K562 (cell line): ENCODE measurements at regions not wholly inside any gene's neighbourhood (a gene's known extent, or its start where the extent isn't known, plus 50 kb on each side); places are given as distances from the start of the nearest gene placed in this dataset.

Experiments
- ATAC-seq: fragments of 200-7000 bp; cut with Tn5 transposase; 3 replicates; pipeline ENCODE4 v1.9.1; 2020; ENCODE audit warnings: moderate library complexity
- BruUV-seq: library from RNA; stranded (reverse); fragments of 400-500 nt; replicated peaks from 2 replicates; lab custom pipeline; 2021; lab: Mats Ljungman, UMichigan
- CTCF ChIA-PET: fragments of 300-600 bp; formaldehyde crosslinking; extraction: SDS; loops from one replicate; lab custom pipeline; 2021; ENCODE audit warnings: low intra/inter-chr PET ratio; lab: Yijun Ruan, JAX
- POLR2A ChIA-PET: fragments of 300-600, 350-650 bp; sonication (Branson Sonifier 250); formaldehyde crosslinking; extraction: SDS; loops from one replicate; lab custom pipeline; 2021; ENCODE audit warnings: antibody characterized with exemption, inconsistent platforms; lab: Yijun Ruan, JAX
- DNase-seq, 4 experiments: peaks; one replicate each; pipeline versions ENCODE4 v3.0.0 to v3.0.0-alpha.2; 2011 to 2018; ENCODE audit warnings: low spot score in 3 of 4, mixed read lengths in 3 of 4; ENCODE audit errors: extremely low read depth in 1 of 4
- FAIRE-seq: peaks from 2 replicates; lab custom pipeline; 2011; peaks lifted over from hg19 to GRCh38; lab: Jason Lieb, UNC
- H2AFZ ChIP-seq: 2 replicates; pipeline ENCODE4 v1.6.0; 2011; ENCODE audit warnings: low read depth, low read length, control low read depth, inconsistent platforms
- H3K27ac ChIP-seq: fragments of 200-600 bp; 3 replicates; pipeline ENCODE4 v1.8.0; 2011; ENCODE audit warnings: low read depth, mild to moderate bottlenecking, control low read depth, inconsistent platforms, low read length, moderate library complexity, mixed read lengths; ENCODE audit errors: extremely low read depth
- H3K27me3 ChIP-seq, 2 experiments: fragments of 300-600 bp in 1 of 2; 2 replicates in 1 of 2; 3 replicates in 1 of 2; pipeline versions ENCODE4 v1.6.0 to v1.8.0; 2011; ENCODE audit warnings: inconsistent platforms in 2 of 2, low read length in 2 of 2, mild to moderate bottlenecking in 1 of 2, mixed read lengths in 1 of 2, moderate library complexity in 1 of 2; ENCODE audit not compliant: control insufficient read depth in 2 of 2, insufficient read depth in 2 of 2
- H3K36me3 ChIP-seq: fragments of 300-600 bp; 3 replicates; pipeline ENCODE4 v1.8.0; 2011; ENCODE audit warnings: mild to moderate bottlenecking, low read length, inconsistent platforms; ENCODE audit not compliant: control insufficient read depth, insufficient read depth
- H3K4me1 ChIP-seq, 2 experiments: fragments of 200-600 bp in 1 of 2; replicated peaks in 1 of 2; 2 replicates in 1 of 2; 3 replicates in 1 of 2; pipeline versions ENCODE4 v1.5.1 to v1.8.0; 2011; ENCODE audit warnings: inconsistent platforms in 2 of 2, low read length in 2 of 2, mild to moderate bottlenecking in 1 of 2, mixed read lengths in 1 of 2, moderate library complexity in 1 of 2; ENCODE audit not compliant: control insufficient read depth in 2 of 2, insufficient read depth in 2 of 2
- H3K4me2 ChIP-seq: 2 replicates; pipeline ENCODE4 v1.6.1; 2011; ENCODE audit warnings: low read length, control low read depth, inconsistent platforms, mixed read lengths; ENCODE audit not compliant: insufficient read depth
- H3K4me3 ChIP-seq: fragments of 200-600 bp; sonication (generic), shearing (Covaris generic); 2 replicates; pipeline ENCODE4 v1.5.1; 2016; ENCODE audit warnings: control low read depth, inconsistent platforms
- H3K79me2 ChIP-seq: fragments of 200-600 bp; 3 replicates; pipeline ENCODE4 v1.8.0; 2011; ENCODE audit warnings: low read length, inconsistent platforms; ENCODE audit not compliant: control insufficient read depth, insufficient read depth
- H3K9ac ChIP-seq, 2 experiments: 2 replicates each; pipeline versions ENCODE4 v1.6.0 to v1.6.1; 2011; ENCODE audit warnings: low read depth in 2 of 2, low read length in 2 of 2, control low read depth in 1 of 2, inconsistent platforms in 1 of 2, mild to moderate bottlenecking in 1 of 2, mixed read lengths in 1 of 2; ENCODE audit not compliant: insufficient read depth in 1 of 2
- H3K9me1 ChIP-seq: one replicate; pipeline ENCODE4 v1.6.0; 2011; ENCODE audit warnings: inconsistent platforms, mild to moderate bottlenecking, low read length, moderate library complexity; ENCODE audit not compliant: control insufficient read depth, insufficient read depth
- H3K9me3 ChIP-seq: replicated peaks from 2 replicates; pipeline ENCODE4 v1.5.1; 2011; ENCODE audit warnings: low read depth, low read length, inconsistent platforms; ENCODE audit not compliant: control insufficient read depth, insufficient read depth
- H4K20me1 ChIP-seq: replicated peaks from 2 replicates; pipeline ENCODE4 v1.6.1; 2011; ENCODE audit warnings: low read length, inconsistent platforms, mixed read lengths; ENCODE audit not compliant: control insufficient read depth, insufficient read depth
- BCLAF1 ChIP-seq, 2 experiments: fragments of 450-650 bp in 1 of 2; IDR thresholded peaks; 2 replicates each; pipeline ENCODE4 v1.6.1; 2011 to 2017; ENCODE audit warnings: low read depth in 2 of 2, antibody characterized with exemption in 1 of 2, borderline replicate concordance in 1 of 2, low read length in 1 of 2, mild to moderate bottlenecking in 1 of 2, mixed read lengths in 1 of 2; ENCODE audit not compliant: control insufficient read depth in 1 of 2
- CXXC5 ChIP-seq: fragments of 250-450 bp; sonication (Bioruptor Pico); IDR thresholded peaks from 2 replicates; pipeline ENCODE4 v1.8.0; 2022; ENCODE audit warnings: inconsistent platforms, mild to moderate bottlenecking, moderate library complexity
- ETV1 ChIP-seq: fragments of 450-650 bp; conservative IDR thresholded peaks from 2 replicates; pipeline ENCODE4 v1.6.1; 2016; ENCODE audit warnings: missing genetic modification characterization, control low read depth, low read depth, missing compliant biosample characterization
- HNRNPL ChIP-seq: fragments of 200-400 bp; formaldehyde crosslinking; IDR thresholded peaks from 2 replicates; pipeline ENCODE4 v1.6.1; 2017; ENCODE audit warnings: low read depth, mild to moderate bottlenecking, low read length
- MTA1 ChIP-seq: fragments of 450-650 bp; IDR thresholded peaks from 2 replicates; pipeline ENCODE4 v1.6.1; 2017; ENCODE audit warnings: borderline replicate concordance
- PHB2 ChIP-seq: fragments of 450-650 bp; IDR thresholded peaks from 2 replicates; pipeline ENCODE4 v1.6.1; 2017; ENCODE audit warnings: low read depth
- RUNX1 ChIP-seq: sonication (generic); IDR thresholded peaks from 2 replicates; pipeline ENCODE4 v1.6.1; 2016; ENCODE audit warnings: antibody characterized with exemption, low read depth
- ZC3H11A ChIP-seq: IDR thresholded peaks from 2 replicates; pipeline ENCODE4 v1.6.1; 2012; ENCODE audit warnings: low read depth, low read length, improper control_type of control experiment
- ZFPM2 ChIP-seq: fragments of 250-450 bp; sonication (Bioruptor Pico); IDR thresholded peaks from 2 replicates; pipeline ENCODE4 v1.5.1; 2022; ENCODE audit warnings: mild to moderate bottlenecking
- ZHX1 ChIP-seq: fragments of 150-350 bp; conservative IDR thresholded peaks from 2 replicates; pipeline ENCODE4 v1.6.1; 2014; ENCODE audit warnings: low read length
- ZNF444 ChIP-seq: fragments of 250-450 bp; sonication (Bioruptor Pico); IDR thresholded peaks from 2 replicates; pipeline ENCODE4 v1.4.0; 2020; ENCODE audit warnings: mild to moderate bottlenecking, moderate library complexity
- WGBS: fragments of 100-300 bp; shearing (Covaris generic); methylation state at CpG from one replicate; pipeline ENCODE4 v1.1.6; 2016; ENCODE audit warnings: low coverage, mixed read lengths; ENCODE audit not compliant: insufficient coverage; ENCODE audit errors: missing lambda C conversion rate; 5-methylcytosine and 5-hydroxymethylcytosine counted together
- in situ Hi-C: fragments of 300-500 bp; cut with MboI; formaldehyde crosslinking; loops from 4 replicates; pipeline ENCODE4 v1.15.0; 2018; ENCODE audit warnings: inconsistent platforms, mixed read lengths
- intact Hi-C: fragments of 100-400 bp; cut with micrococcal nuclease; formaldehyde crosslinking; loops from 2 replicates; pipeline ENCODE4 v1.14.2; 2022

GRCh38 chr13:58126496-58126895, 495.0 kb downstream of the PCDH17 start:
- DNase-seq (no peak), FAIRE-seq (no peak), ATAC-seq (no peak)
- CTCF ChIA-PET = no interaction called here
- H3K9ac ChIP-seq = no peak overlapping the region
- H4K20me1 ChIP-seq = no peaks in the 10 kb centered on the region
- H3K27ac ChIP-seq = no peak overlapping the region
- H3K79me2 ChIP-seq = no peaks in the 10 kb centered on the region
- no peak overlapping the region for H3K4me2 ChIP-seq
- 0 out of 2 replicates have a peak, but pooled peaks cover 2% of the 10 kb centered on the region for H3K9me3 ChIP-seq
- H2AFZ ChIP-seq = no peak overlapping the region
- H3K9me1 ChIP-seq = no peaks in the 10 kb centered on the region
- POLR2A ChIA-PET = no interaction called here
- no peak overlapping the region for H3K4me3 ChIP-seq
- no TSS peak for BruUV-seq
- in situ Hi-C loops = no loop called here
- no peak for TF ChIP-seq BCLAF1 (IDR thresholded peaks at IDR 0.05; ENCODE audit: borderline replicate concordance in 1 of 2, control insufficient read depth in 1 of 2, low read depth in 2 of 2, low read length in 1 of 2)
- no peak for TF ChIP-seq PHB2
- TF ChIP-seq ZC3H11A = no peak
- TF ChIP-seq HNRNPL = no peak
- TF ChIP-seq ZNF444 = no peak
- TF ChIP-seq RUNX1 = no peak
- no peak for TF ChIP-seq ZHX1
- TF ChIP-seq CXXC5 (CRISPR knock-in tag) = no peak
- no peak for TF ChIP-seq ZFPM2 (CRISPR knock-in tag)
- TF ChIP-seq ETV1 (tag) = no peak
- TF ChIP-seq MTA1 = no peak
- 0% methylated on average over 2 of the region's 2 CpGs for WGBS
- no peaks in the 10 kb centered on the region for H3K4me1 ChIP-seq
- intact Hi-C loops = no loop called here
- H3K27me3 ChIP-seq = no peaks in the 10 kb centered on the region
- no peaks in the 10 kb centered on the region for H3K36me3 ChIP-seq
